Left renal cortex interstitium (tissue), 4 donors: ENCODE measurements at regions not wholly inside any gene's neighbourhood (a gene's known extent, or its start where the extent isn't known, plus 50 kb on each side); places are given as distances from the start of the nearest gene placed in this dataset.

ENCODE experiments used
- DNase-seq, 4 donors: peaks; one replicate each; pipeline ENCODE4 v3.0.0-alpha.2; 2013; ENCODE audit warnings: low read depth in 4 of 4, low spot score in 2 of 4, missing footprints in 1 of 4

- no peak for DNase-seq
Measured at GRCh38 chr18:2060086-2060485, 511.2 kb downstream of the METTL4 start.

- peak in 3 of 4 donors; percentile 17 to 34 (median 17) for DNase-seq
Measured at GRCh38 chr18:2070631-2071030, 500.7 kb downstream of the METTL4 start.

GRCh38 chr18:2075499-2075898 lies 495.8 kb downstream of the METTL4 start:
- no peak for DNase-seq

GRCh38 chr18:2082676-2083075 lies 488.6 kb downstream of the METTL4 start:
- no peak for DNase-seq

GRCh38 chr18:2083691-2084090 lies 487.6 kb downstream of the METTL4 start:
- DNase-seq = no peak

- DNase-seq = no peak
Measured at GRCh38 chr18:2086439-2086838, 484.9 kb downstream of the METTL4 start.

- DNase-seq = no peak
Measured at GRCh38 chr18:2087877-2088673, 483.2 kb downstream of the METTL4 start.

GRCh38 chr18:2089396-2089795 lies 481.9 kb downstream of the METTL4 start:
- no peak for DNase-seq

- DNase-seq = no peak
Measured at GRCh38 chr18:2091937-2092336, 479.4 kb downstream of the METTL4 start.

- no peak for DNase-seq
Measured at GRCh38 chr18:2096551-2096950, 474.8 kb downstream of the METTL4 start.

GRCh38 chr18:2100694-2101213 lies 470.6 kb downstream of the METTL4 start:
- no peak for DNase-seq

GRCh38 chr18:2102022-2102421 lies 469.3 kb downstream of the METTL4 start:
- no peak for DNase-seq

- DNase-seq = no peak
Measured at GRCh38 chr18:2103299-2103698, 468.0 kb downstream of the METTL4 start.

- DNase-seq = peak in 1 of 4 donors; percentile 2
Measured at GRCh38 chr18:2104620-2105462, 466.5 kb downstream of the METTL4 start.

- DNase-seq = no peak
Measured at GRCh38 chr18:2108591-2108990, 462.7 kb downstream of the METTL4 start.

- no peak for DNase-seq
Measured at GRCh38 chr18:2111456-2111855, 459.8 kb downstream of the METTL4 start.

GRCh38 chr18:2112435-2113045 lies 458.8 kb downstream of the METTL4 start:
- no peak for DNase-seq

- no peak for DNase-seq
Measured at GRCh38 chr18:2114289-2114688, 457.0 kb downstream of the METTL4 start.

- DNase-seq = no peak
Measured at GRCh38 chr18:2114765-2115164, 456.5 kb downstream of the METTL4 start.

- DNase-seq = no peak
Measured at GRCh38 chr18:2121224-2121623, 450.1 kb downstream of the METTL4 start.

- DNase-seq = no peak
Measured at GRCh38 chr18:2123077-2123476, 448.2 kb downstream of the METTL4 start.
